ENCODE measurements at regions not wholly inside any gene's neighbourhood (a gene's known extent, or its start where the extent isn't known, plus 50 kb on each side); places are given as distances from the start of the nearest gene placed in this dataset.

- no peak for DNase-seq
Measured at GRCh38 chr2:6429210-6429986, 436.3 kb downstream of the CMPK2 start.

DNA sequence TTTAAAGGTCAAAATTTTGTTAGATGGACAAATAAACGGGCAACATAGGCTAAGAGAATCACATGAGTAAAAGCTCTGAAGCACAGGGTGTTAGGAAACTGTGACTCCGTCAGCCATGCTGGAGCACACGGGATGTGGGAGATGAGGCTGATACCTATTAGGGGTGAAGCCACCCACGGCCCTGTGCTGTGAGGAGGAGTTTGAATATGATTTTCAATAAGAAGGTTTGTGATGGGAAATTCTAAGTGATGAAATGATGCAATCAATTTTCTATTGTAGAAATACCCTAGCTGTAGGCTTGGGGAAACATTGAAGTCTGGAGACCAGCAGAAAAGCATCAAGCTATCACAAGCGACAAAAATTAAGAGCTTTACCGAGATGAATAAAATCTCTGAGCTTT, 431.3 kb downstream of the CMPK2 start:
- no peak for DNase-seq

- no peak for DNase-seq
Measured at GRCh38 chr2:6441800-6442199, 423.9 kb downstream of the CMPK2 start.

DNA sequence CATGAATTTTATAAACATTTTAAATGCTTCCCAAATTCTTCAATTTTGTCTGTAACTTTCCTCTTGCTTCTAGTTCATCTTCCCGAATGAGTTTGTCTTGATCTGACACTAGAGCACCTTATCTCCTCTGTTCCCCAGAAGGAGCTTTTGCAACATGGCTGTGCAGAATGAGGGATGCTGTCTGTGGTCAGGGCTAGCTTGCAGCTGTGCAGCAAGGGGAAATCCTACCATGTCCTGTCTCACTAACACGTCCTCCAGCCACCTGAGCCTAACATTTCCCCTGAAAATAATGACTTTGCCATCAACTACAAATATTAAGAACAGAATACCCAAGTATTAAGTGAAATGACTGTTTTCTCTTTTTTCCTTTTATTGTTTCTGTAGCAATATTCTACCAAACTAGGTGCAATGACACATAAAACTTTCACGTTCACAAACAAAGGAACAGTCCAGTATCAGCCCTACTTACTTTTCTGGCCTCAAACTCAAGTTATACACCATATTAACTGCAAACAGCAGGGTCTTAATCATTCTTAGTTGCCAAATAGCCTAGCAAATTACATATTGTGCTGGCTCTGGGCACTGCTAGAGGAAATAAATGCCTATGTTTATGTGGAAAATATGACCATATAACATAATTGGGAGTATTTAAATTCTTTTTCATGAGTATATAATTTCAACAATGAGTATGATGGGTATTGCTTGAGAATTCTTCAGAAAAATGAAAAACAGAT, 423.3 kb downstream of the CMPK2 start:
- no peak for DNase-seq

GRCh38 chr2:6443061-6443823, 422.5 kb downstream of the CMPK2 start:
- DNase-seq = no peak

GRCh38 chr2:6444514-6444913, 421.2 kb downstream of the CMPK2 start:
- no peak for DNase-seq

- DNase-seq = no peak
Measured at GRCh38 chr2:6445156-6445555, 420.6 kb downstream of the CMPK2 start.

- no peak for DNase-seq
Measured at GRCh38 chr2:6446938-6447608, 418.6 kb downstream of the CMPK2 start.

GRCh38 chr2:6448893-6449292, 416.8 kb downstream of the CMPK2 start:
- DNase-seq = no peak

DNA sequence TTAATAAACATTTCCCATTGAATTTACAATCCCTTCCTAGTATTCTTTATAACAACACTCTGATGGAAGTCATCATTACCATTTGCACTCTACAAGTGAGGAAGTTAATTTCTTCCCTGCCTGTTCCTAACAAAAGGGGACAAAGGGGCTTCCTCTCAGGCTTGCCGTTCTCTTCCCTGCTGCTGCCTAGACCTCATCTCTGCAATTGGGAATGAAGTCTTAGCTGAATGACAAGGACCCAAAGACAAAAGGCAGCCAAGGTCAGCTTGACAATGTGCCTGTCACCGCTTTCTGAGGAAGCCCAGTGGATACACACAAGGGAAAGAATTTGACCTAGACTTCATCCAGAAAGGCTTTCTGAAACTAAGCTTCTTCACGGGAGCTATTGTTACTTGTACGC, 416.4 kb downstream of the CMPK2 start:
- DNase-seq = no peak

GRCh38 chr2:6452702-6453481, 412.8 kb downstream of the CMPK2 start:
- DNase-seq = no peak

DNA sequence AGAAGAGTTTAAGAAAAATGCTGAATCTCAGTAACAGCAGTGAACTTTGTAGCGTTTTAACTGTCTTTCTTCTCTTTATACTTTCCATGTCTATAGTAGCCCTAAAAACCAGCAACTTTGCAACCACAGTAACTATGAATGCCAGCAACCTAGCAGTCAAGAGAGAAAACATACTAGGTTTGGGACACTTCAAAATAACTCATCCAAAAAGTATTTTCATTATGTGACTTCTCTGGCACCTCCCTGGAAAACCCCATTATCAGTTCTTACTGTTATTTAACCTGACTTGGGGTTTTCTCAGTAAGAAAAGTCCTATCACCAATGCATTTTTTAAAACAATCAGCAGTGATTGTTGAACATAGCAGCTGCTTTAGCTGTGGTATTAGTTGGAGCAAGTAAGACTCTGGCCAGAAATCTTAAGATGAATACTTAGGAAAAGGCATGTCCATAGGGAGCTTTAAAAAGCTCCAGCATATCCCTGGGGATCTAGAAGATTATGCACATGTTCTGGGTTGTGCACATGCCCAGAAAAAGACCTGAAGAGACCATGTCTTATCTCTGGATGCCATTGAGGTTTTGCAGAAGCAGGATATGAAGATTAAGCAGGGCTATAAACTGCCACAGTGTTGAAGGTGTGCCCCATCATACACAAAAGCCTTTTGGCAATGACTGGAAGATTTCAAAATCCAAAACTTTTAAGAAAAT, 411.3 kb downstream of the CMPK2 start:
- no peak for DNase-seq

DNA sequence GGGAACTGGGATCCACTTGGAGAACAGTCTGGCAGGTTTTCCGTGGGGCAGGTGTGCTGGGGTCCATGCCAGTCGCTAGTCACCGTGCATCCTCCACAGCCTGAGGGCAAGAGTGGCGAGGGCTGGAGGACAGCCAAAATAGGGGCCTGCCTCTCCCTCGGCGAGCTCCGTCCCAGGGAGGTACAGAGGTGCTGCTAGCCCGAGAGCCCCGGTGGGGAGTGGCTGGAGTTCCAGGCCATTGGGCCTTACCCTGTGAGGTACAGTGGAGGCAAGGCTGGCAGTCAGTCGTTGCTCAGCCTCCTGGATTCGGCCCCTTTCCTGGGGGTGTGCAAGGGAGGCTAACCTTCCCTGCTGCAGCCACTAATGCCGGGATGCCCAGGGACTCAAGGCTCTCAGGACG, 406.6 kb downstream of the CMPK2 start:
- DNase-seq = no peak

GRCh38 chr2:6470518-6470917, 395.2 kb downstream of the CMPK2 start:
- no peak for DNase-seq

GRCh38 chr2:6471419-6471818, 394.3 kb downstream of the CMPK2 start:
- DNase-seq = no peak

GRCh38 chr2:6474161-6475140, 391.3 kb downstream of the CMPK2 start:
- DNase-seq = no peak

- no peak for DNase-seq
Measured at GRCh38 chr2:6475155-6475940, 390.4 kb downstream of the CMPK2 start.

DNA sequence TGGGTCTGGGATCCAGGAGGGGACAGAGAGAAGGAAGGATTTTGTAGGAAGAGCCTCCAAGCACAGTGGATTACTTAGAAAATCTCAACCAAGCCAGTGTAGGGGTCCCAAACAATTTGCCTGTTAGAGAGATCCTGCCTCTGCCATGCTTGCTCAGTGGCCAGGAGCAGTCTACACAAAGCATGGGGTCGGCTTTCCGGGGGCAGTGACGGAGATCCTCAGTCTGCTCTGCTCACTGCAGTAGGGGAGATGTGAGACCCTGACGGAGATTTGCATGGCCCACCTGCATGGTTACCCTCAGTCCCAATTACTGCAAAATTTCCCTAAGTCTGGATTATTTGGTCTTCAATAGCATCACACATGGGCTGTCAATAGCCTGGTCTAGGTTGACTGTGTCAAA, 385.2 kb downstream of the CMPK2 start:
- DNase-seq = no peak

DNA sequence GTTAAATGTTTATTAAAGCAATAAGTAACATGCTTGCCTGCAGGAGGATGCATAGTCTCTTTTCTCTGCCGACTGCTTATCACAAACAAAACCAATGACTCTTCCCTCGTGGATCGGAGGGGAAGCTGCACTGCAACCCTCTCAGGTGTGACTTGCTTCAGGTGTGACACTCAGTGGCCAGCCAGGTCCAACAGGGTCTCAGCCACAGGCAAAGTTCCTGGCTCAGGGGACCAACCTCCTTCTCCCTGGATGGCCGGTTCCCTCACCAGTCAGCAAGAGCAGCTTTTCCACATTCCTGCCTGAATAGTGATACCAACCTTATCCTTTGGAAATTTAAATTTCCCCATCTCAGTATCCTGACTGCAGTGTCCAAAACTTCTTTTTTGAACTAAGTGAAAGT, 383.5 kb downstream of the CMPK2 start:
- no peak for DNase-seq

DNA sequence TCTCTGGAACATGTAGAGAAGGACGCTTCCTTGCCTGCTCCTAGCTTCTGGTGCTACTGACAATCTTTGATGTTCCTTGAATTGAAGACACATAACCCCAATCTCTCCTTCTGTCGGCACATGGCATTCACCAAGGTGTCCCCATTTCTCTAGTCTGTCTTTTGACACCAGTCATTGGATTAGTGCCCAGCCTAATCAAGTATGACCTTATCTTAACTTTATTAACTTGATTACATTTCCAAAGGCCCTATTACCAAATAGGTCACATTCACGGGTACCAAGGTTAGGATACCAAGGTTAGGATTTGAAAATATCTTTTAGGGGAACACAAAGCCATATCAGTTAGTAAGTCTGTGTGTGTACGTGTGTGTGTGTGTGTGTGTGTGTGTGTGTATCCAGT, 377.9 kb downstream of the CMPK2 start:
- no peak for DNase-seq

All from activated CD8-positive, alpha-beta memory T cell treated with anti-CD3 and anti-CD28 coated beads for 24 hours (primary cell).